ENCODE measurements at regions not wholly inside any gene's neighbourhood (a gene's known extent, or its start where the extent isn't known, plus 50 kb on each side); places are given as distances from the start of the nearest gene placed in this dataset.

- Histone ChIP-seq H3K9me3 (ENCODE audit: low read depth, low read length) (no peaks in the 10 kb centered on the region), H3K4me3 (ENCODE audit: insufficient read depth, low read length) (no peak overlapping the region), H3K27me3 (ENCODE audit: insufficient read depth, low read length) (no peaks in the 10 kb centered on the region), H2AFZ (ENCODE audit: low read length) (no peak overlapping the region), H4K20me1 (ENCODE audit: insufficient read depth, low read length) (no peaks in the 10 kb centered on the region), H3K4me1 (ENCODE audit: insufficient read depth, low read length) (peaks cover 3% of the 10 kb centered on the region), H3K27ac (ENCODE audit: low read depth, low read length) (no peak overlapping the region), H3K4me2 (ENCODE audit: insufficient read depth, low read length) (no peak overlapping the region), H3K79me2 (ENCODE audit: insufficient read depth, low read length) (no peaks in the 10 kb centered on the region), H3K36me3 (ENCODE audit: insufficient read depth, low read length) (no peaks in the 10 kb centered on the region)
- no peak for DNase-seq (ENCODE audit: insufficient read length, low spot score, missing footprints)
- TF ChIP-seq CTCF (IDR thresholded peaks at IDR 0.05; ENCODE audit: extremely low read depth, low read depth, low read length) = no peak
Observed at GRCh38 chr2:850429-850828, 100.2 kb upstream of the SNTG2 start.

GRCh38 chr2:848099-848498 lies 102.5 kb upstream of the SNTG2 start:
- no peak for DNase-seq (ENCODE audit: insufficient read length, low spot score, missing footprints)
- no peak overlapping the region for H3K4me2 ChIP-seq (ENCODE audit: insufficient read depth, low read length)

GRCh38 chr2:847669-848068 lies 103.0 kb upstream of the SNTG2 start:
- DNase-seq (ENCODE audit: insufficient read length, low spot score, missing footprints) = no peak
- TF ChIP-seq CTCF (IDR thresholded peaks at IDR 0.05; ENCODE audit: extremely low read depth, low read depth, low read length) = no peak

More at GRCh38 chr2:848099-848498, 102.5 kb upstream of the SNTG2 start:
- Histone ChIP-seq H3K27me3 (ENCODE audit: insufficient read depth, low read length) (peaks cover 4% of the 10 kb centered on the region), H3K79me2 (ENCODE audit: insufficient read depth, low read length) (no peaks in the 10 kb centered on the region), H4K20me1 (ENCODE audit: insufficient read depth, low read length) (no peaks in the 10 kb centered on the region), H3K4me3 (ENCODE audit: insufficient read depth, low read length) (no peak overlapping the region), H3K27ac (ENCODE audit: low read depth, low read length) (no peak overlapping the region), H2AFZ (ENCODE audit: low read length) (no peak overlapping the region), H3K36me3 (ENCODE audit: insufficient read depth, low read length) (no peaks in the 10 kb centered on the region), H3K4me1 (ENCODE audit: insufficient read depth, low read length) (no peaks in the 10 kb centered on the region), H3K9me3 (ENCODE audit: low read depth, low read length) (no peaks in the 10 kb centered on the region)
- no peak for TF ChIP-seq CTCF (IDR thresholded peaks at IDR 0.05; ENCODE audit: extremely low read depth, low read depth, low read length)

GRCh38 chr2:844715-845114 lies 105.9 kb upstream of the SNTG2 start:
- no peaks in the 10 kb centered on the region for H3K4me1 ChIP-seq (ENCODE audit: insufficient read depth, low read length)
- H3K9me3 ChIP-seq (ENCODE audit: low read depth, low read length) = no peaks in the 10 kb centered on the region
- no peak for DNase-seq (ENCODE audit: insufficient read length, low spot score, missing footprints)
- no peak overlapping the region for H3K4me2 ChIP-seq (ENCODE audit: insufficient read depth, low read length)
- no peak overlapping the region for H2AFZ ChIP-seq (ENCODE audit: low read length)
- TF ChIP-seq CTCF (IDR thresholded peaks at IDR 0.05; ENCODE audit: extremely low read depth, low read depth, low read length) = no peak
- H3K36me3 ChIP-seq (ENCODE audit: insufficient read depth, low read length) = no peaks in the 10 kb centered on the region
- no peaks in the 10 kb centered on the region for H3K79me2 ChIP-seq (ENCODE audit: insufficient read depth, low read length)
- H4K20me1 ChIP-seq (ENCODE audit: insufficient read depth, low read length) = no peaks in the 10 kb centered on the region
- H3K4me3 ChIP-seq (ENCODE audit: insufficient read depth, low read length) = no peak overlapping the region
- H3K27me3 ChIP-seq (ENCODE audit: insufficient read depth, low read length) = peaks cover 4% of the 10 kb centered on the region
- H3K27ac ChIP-seq (ENCODE audit: low read depth, low read length) = no peak overlapping the region

More at GRCh38 chr2:847669-848068, 103.0 kb upstream of the SNTG2 start:
- Histone ChIP-seq H3K79me2 (ENCODE audit: insufficient read depth, low read length) (no peaks in the 10 kb centered on the region), H2AFZ (ENCODE audit: low read length) (no peak overlapping the region), H3K27ac (ENCODE audit: low read depth, low read length) (no peak overlapping the region), H3K36me3 (ENCODE audit: insufficient read depth, low read length) (no peaks in the 10 kb centered on the region), H3K4me2 (ENCODE audit: insufficient read depth, low read length) (no peak overlapping the region), H4K20me1 (ENCODE audit: insufficient read depth, low read length) (no peaks in the 10 kb centered on the region), H3K4me3 (ENCODE audit: insufficient read depth, low read length) (no peak overlapping the region), H3K9me3 (ENCODE audit: low read depth, low read length) (no peaks in the 10 kb centered on the region), H3K4me1 (ENCODE audit: insufficient read depth, low read length) (no peaks in the 10 kb centered on the region), H3K27me3 (ENCODE audit: insufficient read depth, low read length) (peaks cover 4% of the 10 kb centered on the region)
